ENCODE measurements at regions not wholly inside any gene's neighbourhood (a gene's known extent, or its start where the extent isn't known, plus 50 kb on each side); places are given as distances from the start of the nearest gene placed in this dataset.
A peak's percentile ranks its signal among the peaks of the same experiment; 100 is the strongest.

GRCh38 chr6:170181338-170181690 lies 109.6 kb downstream of the DLL1 start:
- Mint-ChIP-seq H3K9me3 (peaks cover 13% of the 10 kb centered on the region), H3K4me1 (no peaks in the 10 kb centered on the region), H3K27ac (no peak overlapping the region), H3K36me3 (peaks cover 3% of the 10 kb centered on the region), H3K4me3 (no peak overlapping the region), H3K27me3 (peaks cover 8% of the 10 kb centered on the region)
- peak; percentile 1 for DNase-seq
- CTCF ChIA-PET, result no interaction called here

GRCh38 chr6:170180671-170181337 lies 110.1 kb downstream of the DLL1 start:
- Mint-ChIP-seq H3K4me3 (no peak overlapping the region), H3K27ac (no peak overlapping the region), H3K4me1 (no peaks in the 10 kb centered on the region), H3K27me3 (peaks cover 8% of the 10 kb centered on the region), H3K36me3 (peaks cover 3% of the 10 kb centered on the region), H3K9me3 (peaks cover 13% of the 10 kb centered on the region)
- peak; percentile 13 for DNase-seq
- CTCF ChIA-PET, result no interaction called here

- H3K9me3 Mint-ChIP-seq, result peaks cover 13% of the 10 kb centered on the region
- no peak for DNase-seq
- no peak overlapping the region for H3K27ac Mint-ChIP-seq
- H3K4me1 Mint-ChIP-seq, result no peaks in the 10 kb centered on the region
- peaks cover 3% of the 10 kb centered on the region for H3K36me3 Mint-ChIP-seq
- H3K27me3 Mint-ChIP-seq, result peaks cover 8% of the 10 kb centered on the region
- CTCF ChIA-PET, result no interaction called here
- H3K4me3 Mint-ChIP-seq, result no peak overlapping the region
These were observed 111.1 kb downstream of the DLL1 start for GRCh38 chr6:170179616-170180324.

GRCh38 chr6:170178561-170179477 lies 112.1 kb downstream of the DLL1 start:
- Mint-ChIP-seq H3K27me3 (peaks cover 8% of the 10 kb centered on the region), H3K36me3 (peaks cover 3% of the 10 kb centered on the region), H3K9me3 (peaks cover 13% of the 10 kb centered on the region), H3K4me1 (no peaks in the 10 kb centered on the region), H3K4me3 (no peak overlapping the region), H3K27ac (no peak overlapping the region)
- DNase-seq, result peak; percentile 18
- CTCF ChIA-PET, result no interaction called here

- Mint-ChIP-seq H3K27me3 (peaks cover 10% of the 10 kb centered on the region), H3K9me3 (peaks cover 10% of the 10 kb centered on the region), H3K36me3 (peaks cover 1% of the 10 kb centered on the region), H3K4me3 (no peak overlapping the region), H3K4me1 (no peaks in the 10 kb centered on the region), H3K27ac (no peak overlapping the region)
- DNase-seq, result no peak
- CTCF ChIA-PET, result no interaction called here
These were observed 112.9 kb downstream of the DLL1 start for GRCh38 chr6:170177772-170178560.

GRCh38 chr6:170176898-170177771 lies 113.7 kb downstream of the DLL1 start:
- H3K4me1 Mint-ChIP-seq, result no peaks in the 10 kb centered on the region

GRCh38 chr6:170176136-170176897 lies 114.6 kb downstream of the DLL1 start:
- no peak overlapping the region for H3K4me3 Mint-ChIP-seq

More at GRCh38 chr6:170176898-170177771, 113.7 kb downstream of the DLL1 start:
- Mint-ChIP-seq H3K9me3 (peaks cover 14% of the 10 kb centered on the region), H3K27me3 (peaks cover 12% of the 10 kb centered on the region), H3K4me3 (peak overlapping the region; percentile 45), H3K36me3 (peaks cover 1% of the 10 kb centered on the region), H3K27ac (peak overlapping the region; percentile 89)
- CTCF ChIA-PET, result no interaction called here
- peak; percentile 24 for DNase-seq

GRCh38 chr6:170175644-170176135 lies 115.2 kb downstream of the DLL1 start:
- no peak overlapping the region for H3K4me3 Mint-ChIP-seq
- DNase-seq, result peak; percentile 15
- peak overlapping the region; percentile 34 for H3K27ac Mint-ChIP-seq
- H3K4me1 Mint-ChIP-seq, result no peaks in the 10 kb centered on the region
- CTCF ChIA-PET, result no interaction called here
- peaks cover 12% of the 10 kb centered on the region for H3K27me3 Mint-ChIP-seq
- peaks cover 1% of the 10 kb centered on the region for H3K36me3 Mint-ChIP-seq
- peaks cover 16% of the 10 kb centered on the region for H3K9me3 Mint-ChIP-seq

More at GRCh38 chr6:170176136-170176897, 114.6 kb downstream of the DLL1 start:
- peak overlapping the region; percentile 34 for H3K27ac Mint-ChIP-seq
- CTCF ChIA-PET, result no interaction called here
- peaks cover 11% of the 10 kb centered on the region for H3K9me3 Mint-ChIP-seq
- peaks cover 12% of the 10 kb centered on the region for H3K27me3 Mint-ChIP-seq
- DNase-seq, result peak; percentile 16
- H3K36me3 Mint-ChIP-seq, result peaks cover 1% of the 10 kb centered on the region
- H3K4me1 Mint-ChIP-seq, result no peaks in the 10 kb centered on the region

GRCh38 chr6:170174771-170175643 lies 115.9 kb downstream of the DLL1 start:
- CTCF ChIA-PET, result no interaction called here
- peaks cover 12% of the 10 kb centered on the region for H3K27me3 Mint-ChIP-seq
- H3K4me3 Mint-ChIP-seq, result no peak overlapping the region
- peak; percentile 12 for DNase-seq
- H3K4me1 Mint-ChIP-seq, result no peaks in the 10 kb centered on the region
- no peak overlapping the region for H3K27ac Mint-ChIP-seq
- peaks cover 1% of the 10 kb centered on the region for H3K36me3 Mint-ChIP-seq
- peaks cover 17% of the 10 kb centered on the region for H3K9me3 Mint-ChIP-seq

- no peak overlapping the region for H3K27ac Mint-ChIP-seq
- peaks cover 12% of the 10 kb centered on the region for H3K27me3 Mint-ChIP-seq
- H3K4me1 Mint-ChIP-seq, result no peaks in the 10 kb centered on the region
- peak; percentile 11 for DNase-seq
- no peak overlapping the region for H3K4me3 Mint-ChIP-seq
- CTCF ChIA-PET, result no interaction called here
- peaks cover 17% of the 10 kb centered on the region for H3K9me3 Mint-ChIP-seq
- peaks cover 1% of the 10 kb centered on the region for H3K36me3 Mint-ChIP-seq
These were observed 116.6 kb downstream of the DLL1 start for GRCh38 chr6:170174124-170174770.

- no peaks in the 10 kb centered on the region for H3K4me1 Mint-ChIP-seq
- H3K27me3 Mint-ChIP-seq, result peaks cover 12% of the 10 kb centered on the region
- DNase-seq, result peak; percentile 2
- CTCF ChIA-PET, result no interaction called here
- H3K4me3 Mint-ChIP-seq, result no peak overlapping the region
- H3K27ac Mint-ChIP-seq, result no peak overlapping the region
- H3K9me3 Mint-ChIP-seq, result peaks cover 19% of the 10 kb centered on the region
- H3K36me3 Mint-ChIP-seq, result peaks cover 1% of the 10 kb centered on the region
These were observed 117.5 kb downstream of the DLL1 start for GRCh38 chr6:170173335-170173881.
